H1 (cell line): ENCODE measurements at regions not wholly inside any gene's neighbourhood (a gene's known extent, or its start where the extent isn't known, plus 50 kb on each side); places are given as distances from the start of the nearest gene placed in this dataset.

Experiments
- CTCF ChIA-PET: fragments of 300-600 bp; sonication (Branson Sonifier 250); formaldehyde crosslinking; loops from one replicate; lab custom pipeline; 2021; ENCODE audit not compliant: partially characterized antibody; lab: Charles Lee
- POLR2A ChIA-PET: fragments of 300-600 bp; sonication (Branson Sonifier 250); formaldehyde crosslinking; loops from one replicate; lab custom pipeline; 2021; ENCODE audit warnings: inconsistent platforms; ENCODE audit not compliant: partially characterized antibody; lab: Charles Lee
- DNase-seq, 2 experiments: peaks; one replicate each; pipeline versions ENCODE4 v3.0.0 to v3.0.0-alpha.2; 2010 to 2022; ENCODE audit warnings: low spot score in 2 of 2, low read depth in 1 of 2, mixed read lengths in 1 of 2
- FAIRE-seq: peaks from 2 replicates; lab custom pipeline; 2011; peaks lifted over from hg19 to GRCh38; lab: Jason Lieb, UNC
- H2AFZ ChIP-seq: 2 replicates; pipeline ENCODE4 v1.8.1; 2012; ENCODE audit warnings: low read length, inconsistent platforms
- H2AK5ac ChIP-seq: 2 replicates; pipeline ENCODE4 v1.6.1; 2013; ENCODE audit warnings: low read depth, low read length
- H2BK120ac ChIP-seq: replicated peaks from 2 replicates; pipeline ENCODE3; 2013; ENCODE audit warnings: low read depth, low read length, inconsistent platforms
- H2BK12ac ChIP-seq: 2 replicates; pipeline ENCODE4 v1.6.1; 2013; ENCODE audit warnings: low read depth, low read length
- H2BK15ac ChIP-seq: 2 replicates; pipeline ENCODE4 v1.6.1; 2013; ENCODE audit warnings: low read length
- H2BK20ac ChIP-seq: 2 replicates; pipeline ENCODE4 v1.6.1; 2013; ENCODE audit warnings: low read length
- H2BK5ac ChIP-seq: 2 replicates; pipeline ENCODE4 v1.6.1; 2013; ENCODE audit warnings: low read depth, low read length
- H3K14ac ChIP-seq: 2 replicates; pipeline ENCODE4 v1.6.1; 2013; ENCODE audit warnings: inconsistent platforms; ENCODE audit not compliant: insufficient read length
- H3K18ac ChIP-seq: 2 replicates; pipeline ENCODE4 v1.6.1; 2013; ENCODE audit warnings: low read length; ENCODE audit errors: extremely low read depth
- H3K23ac ChIP-seq: 2 replicates; pipeline ENCODE4 v1.6.1; 2013; ENCODE audit warnings: inconsistent platforms; ENCODE audit not compliant: insufficient read length
- H3K23me2 ChIP-seq: 2 replicates; pipeline ENCODE4 v1.6.1; 2013; ENCODE audit warnings: low read depth, low read length
- H3K27ac ChIP-seq: 2 replicates; pipeline ENCODE4 v1.6.1; 2011; ENCODE audit warnings: low read depth, low read length, inconsistent platforms
- H3K27me3 ChIP-seq, 4 experiments: replicated peaks in 1 of 4; 1 replicate in 1 of 4; 2 replicates in 3 of 4; pipeline versions ENCODE4 v1.6.1 to v1.8.1; 2011 to 2013; ENCODE audit warnings: low read length in 3 of 4, mild to moderate bottlenecking in 3 of 4, inconsistent platforms in 2 of 4, mixed read lengths in 2 of 4, moderate library complexity in 1 of 4; ENCODE audit not compliant: control insufficient read depth in 3 of 4, insufficient read depth in 3 of 4; ENCODE audit errors: extremely low read depth in 1 of 4
- H3K36me3 ChIP-seq, 4 experiments: 2 replicates each; pipeline versions ENCODE4 v1.6.1 to v1.8.1; 2011 to 2013; ENCODE audit warnings: mild to moderate bottlenecking in 4 of 4, low read length in 3 of 4, moderate library complexity in 2 of 4, control low read depth in 1 of 4, inconsistent platforms in 1 of 4; ENCODE audit not compliant: insufficient read depth in 4 of 4, control insufficient read depth in 2 of 4
- H3K4ac ChIP-seq: replicated peaks from 2 replicates; pipeline ENCODE3; 2013; ENCODE audit warnings: low read length, low read depth, mixed read lengths, inconsistent platforms; ENCODE audit not compliant: insufficient read length
- H3K4me1 ChIP-seq, 4 experiments: replicated peaks in 1 of 4; 1 replicate in 1 of 4; 2 replicates in 3 of 4; pipeline versions ENCODE4 v1.6.1 to v1.8.1; 2011 to 2013; ENCODE audit warnings: low read length in 3 of 4, inconsistent platforms in 2 of 4, mixed read lengths in 1 of 4; ENCODE audit not compliant: insufficient read depth in 4 of 4, control insufficient read depth in 3 of 4
- H3K4me2 ChIP-seq, 2 experiments: 2 replicates each; pipeline versions ENCODE4 v1.6.1 to v1.8.1; 2011 to 2013; ENCODE audit warnings: low read depth in 2 of 2, low read length in 2 of 2, control low read depth in 1 of 2, inconsistent platforms in 1 of 2, mild to moderate bottlenecking in 1 of 2; ENCODE audit not compliant: insufficient read depth in 1 of 2
- H3K4me3 ChIP-seq, 4 experiments: fragments of 200-600, 300-600 bp in 1 of 4; sonication (generic), shearing (Covaris generic), sonication (Bioruptor Twin) in 1 of 4; 2 replicates each; pipeline versions ENCODE4 v1.5.1 to v1.8.1; 2011 to 2016; ENCODE audit warnings: low read length in 4 of 4, low read depth in 3 of 4, control low read depth in 2 of 4, inconsistent platforms in 2 of 4, mild to moderate bottlenecking in 2 of 4, mixed read lengths in 1 of 4, moderate library complexity in 1 of 4; ENCODE audit not compliant: insufficient read depth in 2 of 4; ENCODE audit errors: extremely low read depth in 1 of 4
- H3K56ac ChIP-seq: replicated peaks from 2 replicates; pipeline ENCODE3; 2013; ENCODE audit warnings: low read depth, mild to moderate bottlenecking, mixed read lengths, low read length, inconsistent platforms; ENCODE audit not compliant: insufficient read length
- H3K79me1 ChIP-seq: 2 replicates; pipeline ENCODE4 v1.6.1; 2013; ENCODE audit warnings: low read depth, low read length, control low read depth
- H3K79me2 ChIP-seq, 2 experiments: 2 replicates each; pipeline versions ENCODE4 v1.6.1 to v1.8.1; 2012 to 2013; ENCODE audit warnings: low read length in 2 of 2, mild to moderate bottlenecking in 2 of 2, inconsistent platforms in 1 of 2; ENCODE audit not compliant: insufficient read depth in 2 of 2, control insufficient read depth in 1 of 2
- H3K9ac ChIP-seq, 4 experiments: replicated peaks in 1 of 4; 1 replicate in 1 of 4; 2 replicates in 3 of 4; pipeline versions ENCODE4 v1.6.1 to v1.8.1; 2011 to 2013; ENCODE audit warnings: low read depth in 3 of 4, low read length in 3 of 4, control low read depth in 2 of 4, mild to moderate bottlenecking in 2 of 4, moderate library complexity in 2 of 4, inconsistent platforms in 1 of 4; ENCODE audit errors: extremely low read depth in 1 of 4
- H3K9me3 ChIP-seq, 2 experiments: 2 replicates each; pipeline versions ENCODE4 v1.6.1 to v1.8.1; 2012 to 2013; ENCODE audit warnings: mild to moderate bottlenecking in 2 of 2, moderate library complexity in 2 of 2, control low read depth in 1 of 2, inconsistent platforms in 1 of 2, low read depth in 1 of 2, low read length in 1 of 2, mixed read lengths in 1 of 2; ENCODE audit not compliant: insufficient read depth in 2 of 2
- H4K20me1 ChIP-seq, 2 experiments: replicated peaks in 1 of 2; 2 replicates each; pipeline versions ENCODE3 to v1.8.1; 2011 to 2013; ENCODE audit warnings: inconsistent platforms in 2 of 2, low read length in 2 of 2, mild to moderate bottlenecking in 1 of 2; ENCODE audit not compliant: insufficient read depth in 2 of 2, control insufficient read depth in 1 of 2
- H4K5ac ChIP-seq: 2 replicates; pipeline ENCODE4 v1.6.1; 2013; ENCODE audit warnings: low read length, low read depth, mixed read lengths, inconsistent platforms; ENCODE audit not compliant: insufficient read length
- H4K8ac ChIP-seq: 2 replicates; pipeline ENCODE4 v1.8.0; 2013; ENCODE audit warnings: mild to moderate bottlenecking, moderate library complexity, low read length, inconsistent platforms; ENCODE audit not compliant: insufficient read depth; ENCODE audit errors: extremely low read depth
- H4K91ac ChIP-seq: replicated peaks from 2 replicates; pipeline ENCODE3; 2013; ENCODE audit warnings: low read length, mixed read lengths, inconsistent platforms; ENCODE audit not compliant: insufficient read length
- ATF3 ChIP-seq: IDR thresholded peaks from 2 replicates; pipeline ENCODE4 v1.6.1; 2011; ENCODE audit warnings: low read depth, mild to moderate bottlenecking, low read length; ENCODE audit not compliant: insufficient read depth
- HDAC6 ChIP-seq: IDR thresholded peaks from one replicate; pipeline ENCODE4 v1.7.1; 2012; ENCODE audit warnings: low read depth, mild to moderate bottlenecking, inconsistent platforms, low read length, moderate library complexity
- JUND ChIP-seq: IDR thresholded peaks from 2 replicates; pipeline ENCODE4 v1.6.1; 2011; ENCODE audit warnings: mild to moderate bottlenecking, improper control_type of control experiment, low read length
- KDM1A ChIP-seq: fragments of 200-600, 300-600 bp; sonication (generic); IDR thresholded peaks from 2 replicates; pipeline ENCODE4 v1.7.1; 2016; ENCODE audit warnings: mild to moderate bottlenecking, low read length, borderline replicate concordance
- RBBP5 ChIP-seq: IDR thresholded peaks from 2 replicates; pipeline ENCODE4 v1.7.1; 2012; ENCODE audit warnings: low read depth, mild to moderate bottlenecking, inconsistent platforms, low read length, moderate library complexity, borderline replicate concordance
- RFX5 ChIP-seq: IDR thresholded peaks from 2 replicates; pipeline ENCODE4 v1.6.1; 2011; ENCODE audit warnings: low read depth, low read length, improper control_type of control experiment, borderline replicate concordance
- SIX5 ChIP-seq: IDR thresholded peaks from 2 replicates; pipeline ENCODE4 v1.6.1; 2011; ENCODE audit warnings: mild to moderate bottlenecking, low read depth, low read length
- SP1 ChIP-seq: IDR thresholded peaks from 2 replicates; pipeline ENCODE4 v1.6.1; 2011; ENCODE audit warnings: low read depth, low read length
- SP4 ChIP-seq: IDR thresholded peaks from 2 replicates; pipeline ENCODE4 v1.6.1; 2012; ENCODE audit warnings: low read length, inconsistent platforms
- SRF ChIP-seq: IDR thresholded peaks from 2 replicates; pipeline ENCODE4 v1.6.1; 2011; ENCODE audit warnings: mild to moderate bottlenecking, low read depth, low read length, moderate library complexity
- TAF7 ChIP-seq: optimal IDR thresholded peaks from 2 replicates; pipeline ENCODE3; 2011; ENCODE audit warnings: low read depth, mild to moderate bottlenecking, inconsistent platforms, low read length, moderate library complexity, borderline replicate concordance
- TBP ChIP-seq: IDR thresholded peaks from 2 replicates; pipeline ENCODE4 v1.6.1; 2011; ENCODE audit warnings: low read depth, low read length, improper control_type of control experiment
- WGBS, 2 experiments: shearing (Covaris generic) in 1 of 2; methylation state at CpG; one replicate each; pipeline versions ENCODE4 v1.1.6 to v1.1.7; 2013 to 2015; ENCODE audit warnings: low lambda C conversion rate in 2 of 2, mixed read lengths in 2 of 2, inconsistent platforms in 1 of 2, low coverage in 1 of 2, missing lambda C conversion rate in 1 of 2; ENCODE audit not compliant: insufficient replicate concordance in 2 of 2, insufficient coverage in 1 of 2, insufficient read length in 1 of 2; ENCODE audit errors: extremely low coverage in 1 of 2, missing lambda C conversion rate in 1 of 2; 5-methylcytosine and 5-hydroxymethylcytosine counted together

GRCh38 chr7:35390146-35390545, 136.2 kb upstream of the TBX20 start:
- Histone ChIP-seq H3K27me3 (no peaks in the 10 kb centered on the region), H3K23me2 (no peaks in the 10 kb centered on the region), H3K79me2 (no peaks in the 10 kb centered on the region), H3K9me3 (no peaks in the 10 kb centered on the region), H3K18ac (no peak overlapping the region), H2BK12ac (no peak overlapping the region), H3K4me3 (no peak overlapping the region), H4K8ac (no peak overlapping the region), H2BK15ac (no peak overlapping the region), H3K4me1 (no peaks in the 10 kb centered on the region), H3K14ac (no peak overlapping the region), H3K9ac (no peak overlapping the region), H3K79me1 (no peaks in the 10 kb centered on the region; the same call in 1 of the 2 replicates), H2AFZ (no peak overlapping the region), H2AK5ac (no peak overlapping the region), H2BK5ac (no peak overlapping the region), H3K4me2 (no peak overlapping the region), H4K20me1 (no peaks in the 10 kb centered on the region), H2BK20ac (no peak overlapping the region), H3K23ac (no peak overlapping the region), H3K4ac (no peak overlapping the region), H3K27ac (no peak overlapping the region), H4K5ac (no peak overlapping the region), H3K36me3 (no peaks in the 10 kb centered on the region), H3K56ac (no peak overlapping the region), H2BK120ac (no peak overlapping the region), H4K91ac (no peak overlapping the region)
- DNase-seq: no peak
- CTCF ChIA-PET: no interaction called here
- POLR2A ChIA-PET: no interaction called here
- 94% methylated on average over 5 of the region's 5 CpGs; no CpG with 5 or more reads in 1 of the 2 experiments for WGBS, 2 experiments
- FAIRE-seq: no peak
- TF ChIP-seq SP1: no peak
- TF ChIP-seq KDM1A: no peak
- no peak for TF ChIP-seq ATF3
- no peak for TF ChIP-seq SRF
- no peak for TF ChIP-seq SIX5
- no peak for TF ChIP-seq TBP
- TF ChIP-seq JUND: no peak
- TF ChIP-seq HDAC6: no peak
- no peak for TF ChIP-seq TAF7
- no peak for TF ChIP-seq RBBP5
- TF ChIP-seq SP4: no peak
- no peak for TF ChIP-seq RFX5
